ENCODE measurements at regions not wholly inside any gene's neighbourhood (a gene's known extent, or its start where the extent isn't known, plus 50 kb on each side); places are given as distances from the start of the nearest gene placed in this dataset.

DNA sequence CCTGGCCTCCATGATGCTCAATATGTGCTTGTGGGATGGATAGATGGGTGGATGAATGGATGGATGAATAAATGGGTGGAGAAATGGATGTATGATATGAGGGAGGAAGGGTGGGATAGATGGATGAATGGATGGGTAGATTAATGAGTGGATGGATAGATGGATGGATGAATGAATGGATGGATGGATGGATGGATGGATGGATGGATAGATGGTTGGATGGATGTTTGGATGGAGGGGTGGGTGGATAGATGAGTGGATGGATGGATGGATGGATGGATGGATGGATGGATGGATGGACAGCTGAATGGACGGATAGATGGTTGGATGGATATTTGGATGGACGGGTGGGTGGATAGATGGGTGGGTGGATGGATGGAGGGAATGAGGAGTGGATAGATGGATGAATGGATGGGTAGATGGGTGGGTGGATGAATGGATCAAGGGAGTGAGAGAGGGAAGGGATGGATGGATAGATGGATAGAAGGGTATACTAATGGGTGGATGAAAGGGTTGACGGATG is 139.4 kb downstream of the CEBPB start:
- Histone ChIP-seq H3K27me3 (ENCODE audit: insufficient read depth, low read length, poor library complexity, severe bottlenecking) (no peaks in the 10 kb centered on the region), H3K9me2 (replicated peaks; ENCODE audit: low read depth, low read length) (no peaks in the 10 kb centered on the region), H4K20me1 (ENCODE audit: insufficient read depth, low read length, poor library complexity, severe bottlenecking) (no peaks in the 10 kb centered on the region), H3K36me3 (ENCODE audit: insufficient read depth, low read length) (no peaks in the 10 kb centered on the region), H3K4me3 (ENCODE audit: low read length, poor library complexity, severe bottlenecking) (no peak overlapping the region), H3K79me2 (ENCODE audit: insufficient read depth, low read length) (no peaks in the 10 kb centered on the region), H3K4me2 (ENCODE audit: low read depth, low read length, poor library complexity, severe bottlenecking) (no peak overlapping the region), H3K9ac (ENCODE audit: low read depth, low read length, poor library complexity, severe bottlenecking) (no peak overlapping the region), H2AFZ (ENCODE audit: low read length) (no peak overlapping the region), H3K4me1 (ENCODE audit: insufficient read depth, low read length, poor library complexity, severe bottlenecking) (no peaks in the 10 kb centered on the region), H3K9me3 (ENCODE audit: insufficient read depth, low read depth, low read length) (no peaks in the 10 kb centered on the region), H3F3A (ENCODE audit: low read depth) (no peaks in the 10 kb centered on the region)
- TF ChIP-seq, protein P1, sequence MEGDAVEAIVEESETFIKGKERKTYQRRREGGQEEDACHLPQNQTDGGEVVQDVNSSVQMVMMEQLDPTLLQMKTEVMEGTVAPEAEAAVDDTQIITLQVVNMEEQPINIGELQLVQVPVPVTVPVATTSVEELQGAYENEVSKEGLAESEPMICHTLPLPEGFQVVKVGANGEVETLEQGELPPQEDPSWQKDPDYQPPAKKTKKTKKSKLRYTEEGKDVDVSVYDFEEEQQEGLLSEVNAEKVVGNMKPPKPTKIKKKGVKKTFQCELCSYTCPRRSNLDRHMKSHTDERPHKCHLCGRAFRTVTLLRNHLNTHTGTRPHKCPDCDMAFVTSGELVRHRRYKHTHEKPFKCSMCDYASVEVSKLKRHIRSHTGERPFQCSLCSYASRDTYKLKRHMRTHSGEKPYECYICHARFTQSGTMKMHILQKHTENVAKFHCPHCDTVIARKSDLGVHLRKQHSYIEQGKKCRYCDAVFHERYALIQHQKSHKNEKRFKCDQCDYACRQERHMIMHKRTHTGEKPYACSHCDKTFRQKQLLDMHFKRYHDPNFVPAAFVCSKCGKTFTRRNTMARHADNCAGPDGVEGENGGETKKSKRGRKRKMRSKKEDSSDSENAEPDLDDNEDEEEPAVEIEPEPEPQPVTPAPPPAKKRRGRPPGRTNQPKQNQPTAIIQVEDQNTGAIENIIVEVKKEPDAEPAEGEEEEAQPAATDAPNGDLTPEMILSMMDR (conservative IDR thresholded peaks at IDR 0.05; ENCODE audit: low read length), result no peak
- no peak for TF ChIP-seq EZH2phosphoT487 (IDR thresholded peaks at IDR 0.05; ENCODE audit: borderline replicate concordance)

DNA sequence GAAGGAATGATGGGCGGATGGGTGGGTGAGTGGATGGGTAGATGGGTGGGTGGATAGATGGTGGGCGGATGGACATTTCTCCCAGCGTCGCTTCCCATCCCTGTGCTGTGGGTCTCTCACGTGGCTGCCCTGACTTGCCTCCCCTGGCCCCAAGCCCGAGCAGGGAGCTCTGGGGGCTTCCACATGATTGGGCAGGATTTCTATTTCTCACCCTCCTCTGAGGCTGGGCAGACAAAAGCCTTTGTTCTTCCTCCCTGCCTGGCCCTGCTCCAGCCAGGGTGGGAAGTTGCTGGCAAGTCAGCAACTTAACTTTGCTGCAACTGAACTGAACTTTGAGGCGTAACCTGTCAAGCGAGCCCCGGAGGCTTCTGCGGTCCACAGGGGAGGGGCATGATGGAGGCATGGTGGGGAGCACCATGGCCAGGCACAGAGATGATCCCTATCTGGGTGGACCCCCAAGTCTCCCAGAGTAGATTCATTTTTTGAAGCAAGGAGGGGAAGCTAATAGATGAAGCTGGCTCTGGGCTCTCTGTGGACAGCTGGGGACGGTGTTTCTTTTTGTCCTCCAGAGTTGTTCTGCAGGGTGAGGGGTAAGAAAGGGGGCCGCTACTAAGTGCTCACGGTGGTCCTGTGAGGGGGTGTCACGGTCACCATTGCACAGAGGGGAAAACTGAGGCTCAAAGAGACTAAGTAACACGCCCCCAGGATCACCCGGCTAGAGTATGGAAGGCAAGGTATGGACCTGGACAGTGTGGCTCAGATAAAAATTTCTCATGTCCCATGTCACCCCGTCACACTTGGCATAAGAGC is 140.1 kb downstream of the CEBPB start:
- H3K36me3 ChIP-seq (ENCODE audit: insufficient read depth, low read length), result no peaks in the 10 kb centered on the region
- no peaks in the 10 kb centered on the region for H4K20me1 ChIP-seq (ENCODE audit: insufficient read depth, low read length, poor library complexity, severe bottlenecking)
- H3K4me1 ChIP-seq (ENCODE audit: insufficient read depth, low read length, poor library complexity, severe bottlenecking), result no peaks in the 10 kb centered on the region
- no peak overlapping the region for H2AFZ ChIP-seq (ENCODE audit: low read length)
- no peaks in the 10 kb centered on the region for H3K9me3 ChIP-seq (ENCODE audit: insufficient read depth, low read depth, low read length)
- H3K9me2 ChIP-seq (replicated peaks; ENCODE audit: low read depth, low read length), result no peaks in the 10 kb centered on the region
- no peak overlapping the region for H3K4me3 ChIP-seq (ENCODE audit: low read length, poor library complexity, severe bottlenecking)
- no peaks in the 10 kb centered on the region for H3K79me2 ChIP-seq (ENCODE audit: insufficient read depth, low read length)
- TF ChIP-seq, protein P1 (conservative IDR thresholded peaks at IDR 0.05; ENCODE audit: low read length), result no peak
- TF ChIP-seq EZH2phosphoT487 (IDR thresholded peaks at IDR 0.05; ENCODE audit: borderline replicate concordance), result no peak
- no peaks in the 10 kb centered on the region for H3K27me3 ChIP-seq (ENCODE audit: insufficient read depth, low read length, poor library complexity, severe bottlenecking)
- no peak overlapping the region for H3K4me2 ChIP-seq (ENCODE audit: low read depth, low read length, poor library complexity, severe bottlenecking)
- H3K9ac ChIP-seq (ENCODE audit: low read depth, low read length, poor library complexity, severe bottlenecking), result no peak overlapping the region
- no peaks in the 10 kb centered on the region for H3F3A ChIP-seq (ENCODE audit: low read depth)

DNA sequence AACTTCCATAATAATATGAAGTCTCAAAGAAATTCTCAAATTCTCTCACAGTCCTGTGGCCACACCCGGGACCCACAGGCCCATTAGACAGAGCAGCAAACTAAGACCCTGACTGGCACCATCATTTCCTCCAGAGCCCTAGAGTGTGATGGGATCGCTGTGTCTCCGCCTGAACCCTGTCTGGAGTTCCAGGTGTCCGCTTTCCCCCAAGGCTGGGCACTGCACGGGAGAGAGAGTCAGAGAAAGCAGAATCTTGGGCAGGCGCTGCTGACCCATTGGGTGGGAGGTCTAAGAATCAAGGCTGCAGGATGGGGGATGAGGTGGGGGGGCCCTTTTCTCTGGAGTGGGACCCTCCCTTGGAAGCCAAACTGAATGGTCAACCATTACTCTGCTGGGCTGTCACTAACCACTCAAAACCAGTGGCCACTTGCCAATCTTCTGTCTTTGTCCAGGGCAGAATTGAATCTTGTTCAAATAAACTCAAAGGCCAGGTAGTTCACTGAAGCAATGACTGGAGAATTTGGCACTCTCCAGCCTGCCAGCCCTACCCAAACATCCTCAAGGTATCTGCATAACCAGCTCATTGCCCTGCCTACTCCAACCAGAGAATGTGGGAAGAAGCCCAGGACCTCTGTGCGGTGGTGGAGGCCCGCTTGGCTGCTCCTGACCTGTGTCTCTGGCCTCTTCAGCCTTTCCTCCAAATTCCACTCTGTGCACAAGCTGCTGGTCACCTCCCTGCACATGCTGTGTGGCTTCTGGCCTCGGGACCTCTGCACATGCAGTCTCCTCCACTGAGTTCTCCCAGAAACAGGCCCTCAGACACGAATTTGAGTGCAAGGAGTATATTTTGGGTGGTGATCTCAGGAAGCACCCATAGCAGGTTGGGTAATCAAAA is 141.1 kb downstream of the CEBPB start:
- Histone ChIP-seq H3F3A (ENCODE audit: low read depth) (no peaks in the 10 kb centered on the region), H3K9me3 (ENCODE audit: insufficient read depth, low read depth, low read length) (no peaks in the 10 kb centered on the region), H2AFZ (ENCODE audit: low read length) (no peak overlapping the region), H3K9ac (ENCODE audit: low read depth, low read length, poor library complexity, severe bottlenecking) (no peak overlapping the region), H3K4me2 (ENCODE audit: low read depth, low read length, poor library complexity, severe bottlenecking) (no peak overlapping the region), H3K36me3 (ENCODE audit: insufficient read depth, low read length) (no peaks in the 10 kb centered on the region), H3K9me2 (replicated peaks; ENCODE audit: low read depth, low read length) (no peaks in the 10 kb centered on the region), H3K27me3 (ENCODE audit: insufficient read depth, low read length, poor library complexity, severe bottlenecking) (no peaks in the 10 kb centered on the region), H3K4me3 (ENCODE audit: low read length, poor library complexity, severe bottlenecking) (no peak overlapping the region), H4K20me1 (ENCODE audit: insufficient read depth, low read length, poor library complexity, severe bottlenecking) (no peaks in the 10 kb centered on the region), H3K4me1 (ENCODE audit: insufficient read depth, low read length, poor library complexity, severe bottlenecking) (no peaks in the 10 kb centered on the region), H3K79me2 (ENCODE audit: insufficient read depth, low read length) (no peaks in the 10 kb centered on the region)
- TF ChIP-seq, protein P1 (conservative IDR thresholded peaks at IDR 0.05; ENCODE audit: low read length), result no peak
- TF ChIP-seq EZH2phosphoT487 (IDR thresholded peaks at IDR 0.05; ENCODE audit: borderline replicate concordance), result no peak

Data from Loucy (cell line).